Calu3 (cell line): ENCODE measurements at regions not wholly inside any gene's neighbourhood (a gene's known extent, or its start where the extent isn't known, plus 50 kb on each side); places are given as distances from the start of the nearest gene placed in this dataset.

Source experiments
- BruUV-seq: library from RNA; stranded (reverse); fragments of 400-500 nt; replicated peaks from 2 replicates; lab custom pipeline; 2021; lab: Mats Ljungman, UMichigan
- CTCF ChIA-PET: fragments of 300-600 bp; sonication (Branson Sonifier 250); formaldehyde crosslinking; loops from one replicate; lab custom pipeline; 2022; ENCODE audit warnings: antibody characterized with exemption; lab: Charles Lee
- DNase-seq: peaks from one replicate; pipeline ENCODE4 v3.0.0; 2022
- H3K27ac Mint-ChIP-seq: one replicate; pipeline ENCODE4 v1.8.0; 2022; ENCODE audit warnings: mixed read lengths; ENCODE audit not compliant: unreplicated experiment
- H3K27me3 Mint-ChIP-seq: one replicate; pipeline ENCODE4 v1.8.0; 2022; ENCODE audit warnings: mixed read lengths; ENCODE audit not compliant: unreplicated experiment
- H3K36me3 Mint-ChIP-seq: one replicate; pipeline ENCODE4 v1.8.0; 2022; ENCODE audit warnings: mild to moderate bottlenecking, moderate library complexity, mixed read lengths; ENCODE audit not compliant: insufficient read depth, unreplicated experiment
- H3K4me1 Mint-ChIP-seq: one replicate; pipeline ENCODE4 v1.8.0; 2022; ENCODE audit warnings: mild to moderate bottlenecking, low read depth, mixed read lengths; ENCODE audit not compliant: unreplicated experiment
- H3K4me3 Mint-ChIP-seq: one replicate; pipeline ENCODE4 v1.8.0; 2022; ENCODE audit warnings: mild to moderate bottlenecking, low read depth, moderate library complexity, mixed read lengths; ENCODE audit not compliant: unreplicated experiment
- H3K9me3 Mint-ChIP-seq: one replicate; pipeline ENCODE4 v1.8.0; 2022; ENCODE audit warnings: low read depth, mixed read lengths; ENCODE audit not compliant: unreplicated experiment
- intact Hi-C: fragments of 100-400 bp; cut with micrococcal nuclease; formaldehyde crosslinking; loops from one replicate; pipeline ENCODE4 v1.10.0; 2022; ENCODE audit not compliant: unreplicated experiment
- TF ChIP-seq, protein P1 (sequence below): fragments of 200-600 bp; IDR thresholded peaks from one replicate; pipeline ENCODE4 v1.8.0; 2022; ENCODE audit warnings: antibody characterized with exemption; ENCODE audit not compliant: unreplicated experiment

DNA sequence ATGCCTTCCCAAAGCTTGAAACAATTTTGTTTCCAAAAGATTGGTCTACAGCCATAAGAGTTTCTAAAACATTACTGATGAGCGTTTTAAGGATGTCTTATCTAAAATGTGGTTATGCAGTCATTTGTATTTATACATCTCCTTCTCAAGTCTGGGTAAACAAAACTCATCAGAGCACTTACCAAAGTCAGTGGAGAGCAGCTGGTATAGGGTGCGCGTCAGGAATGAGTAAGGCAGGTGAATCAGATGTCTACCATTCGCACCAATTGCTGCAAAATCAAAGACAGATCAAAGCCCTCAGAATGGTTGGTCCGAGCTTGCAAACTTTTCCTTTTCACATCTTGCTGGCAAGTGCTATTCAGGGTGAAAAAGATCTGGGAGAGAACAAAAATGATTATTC is 65.6 kb upstream of the FAM171A1 start:
- intact Hi-C loops: loop anchor here (10.0 kb wide), 1 partner anchor 118 kb away; no protein-coding TSS in a partner anchor
- Mint-ChIP-seq H3K9me3 (no peaks in the 10 kb centered on the region), H3K36me3 (no peaks in the 10 kb centered on the region), H3K27me3 (peaks cover 24% of the 10 kb centered on the region), H3K4me3 (no peak overlapping the region), H3K4me1 (peaks cover 13% of the 10 kb centered on the region), H3K27ac (no peak overlapping the region)
- no peak for DNase-seq
- BruUV-seq: no TSS peak
- CTCF ChIA-PET: no interaction called here
- TF ChIP-seq, protein P1, sequence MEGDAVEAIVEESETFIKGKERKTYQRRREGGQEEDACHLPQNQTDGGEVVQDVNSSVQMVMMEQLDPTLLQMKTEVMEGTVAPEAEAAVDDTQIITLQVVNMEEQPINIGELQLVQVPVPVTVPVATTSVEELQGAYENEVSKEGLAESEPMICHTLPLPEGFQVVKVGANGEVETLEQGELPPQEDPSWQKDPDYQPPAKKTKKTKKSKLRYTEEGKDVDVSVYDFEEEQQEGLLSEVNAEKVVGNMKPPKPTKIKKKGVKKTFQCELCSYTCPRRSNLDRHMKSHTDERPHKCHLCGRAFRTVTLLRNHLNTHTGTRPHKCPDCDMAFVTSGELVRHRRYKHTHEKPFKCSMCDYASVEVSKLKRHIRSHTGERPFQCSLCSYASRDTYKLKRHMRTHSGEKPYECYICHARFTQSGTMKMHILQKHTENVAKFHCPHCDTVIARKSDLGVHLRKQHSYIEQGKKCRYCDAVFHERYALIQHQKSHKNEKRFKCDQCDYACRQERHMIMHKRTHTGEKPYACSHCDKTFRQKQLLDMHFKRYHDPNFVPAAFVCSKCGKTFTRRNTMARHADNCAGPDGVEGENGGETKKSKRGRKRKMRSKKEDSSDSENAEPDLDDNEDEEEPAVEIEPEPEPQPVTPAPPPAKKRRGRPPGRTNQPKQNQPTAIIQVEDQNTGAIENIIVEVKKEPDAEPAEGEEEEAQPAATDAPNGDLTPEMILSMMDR: no peak

DNA sequence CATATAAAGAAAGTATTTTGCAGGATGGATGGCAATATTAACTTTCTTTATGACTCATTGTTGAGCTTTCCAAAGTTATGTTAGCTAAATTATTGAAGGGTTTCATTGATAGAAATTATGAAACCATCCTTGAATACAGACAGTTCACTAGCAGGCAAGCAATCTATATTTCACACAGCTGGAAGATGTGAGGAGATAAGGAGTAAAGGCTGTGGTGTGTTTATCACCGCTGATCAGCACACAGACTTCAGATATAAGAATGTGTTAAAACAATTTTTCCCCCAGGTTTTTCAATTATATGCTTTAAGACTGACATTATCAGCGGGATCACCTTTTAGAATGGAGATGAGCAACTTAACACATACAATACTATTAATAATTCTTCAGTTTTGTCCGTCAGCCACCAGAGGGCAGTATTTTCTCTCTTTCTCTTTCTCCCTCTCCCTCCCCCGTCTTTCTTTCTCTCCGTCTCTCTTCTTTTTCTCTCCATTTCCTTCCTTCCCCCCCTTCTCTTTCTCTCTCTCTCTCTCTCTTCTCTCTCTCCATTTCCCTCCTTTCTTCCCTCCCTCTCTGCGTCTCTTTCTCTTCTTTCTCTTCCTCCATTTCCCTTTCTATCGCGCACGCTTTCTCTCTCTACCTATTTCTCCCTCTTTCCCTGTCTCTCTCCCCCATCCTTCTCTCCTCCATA is 62.9 kb upstream of the FAM171A1 start:
- no peak overlapping the region for H3K27ac Mint-ChIP-seq
- CTCF ChIA-PET: interaction anchor here (0.5 to 0.6 kb wide), 3 partner anchors 228 to 1973 kb away, joined by 3 to 9 read pairs (median 3); no protein-coding TSS in a partner anchor
- no peaks in the 10 kb centered on the region for H3K9me3 Mint-ChIP-seq
- no TSS peak for BruUV-seq
- peak overlapping the region; percentile 40 for H3K4me3 Mint-ChIP-seq
- no peaks in the 10 kb centered on the region for H3K36me3 Mint-ChIP-seq
- intact Hi-C loops: loop anchor here (1.0 to 10.0 kb wide), 3 partner anchors 121 to 391 kb away; no protein-coding TSS in a partner anchor
- no peaks in the 10 kb centered on the region for H3K4me1 Mint-ChIP-seq
- TF ChIP-seq, protein P1: peak; percentile 77
- H3K27me3 Mint-ChIP-seq: peaks cover 19% of the 10 kb centered on the region
- peak; percentile 58 for DNase-seq

DNA sequence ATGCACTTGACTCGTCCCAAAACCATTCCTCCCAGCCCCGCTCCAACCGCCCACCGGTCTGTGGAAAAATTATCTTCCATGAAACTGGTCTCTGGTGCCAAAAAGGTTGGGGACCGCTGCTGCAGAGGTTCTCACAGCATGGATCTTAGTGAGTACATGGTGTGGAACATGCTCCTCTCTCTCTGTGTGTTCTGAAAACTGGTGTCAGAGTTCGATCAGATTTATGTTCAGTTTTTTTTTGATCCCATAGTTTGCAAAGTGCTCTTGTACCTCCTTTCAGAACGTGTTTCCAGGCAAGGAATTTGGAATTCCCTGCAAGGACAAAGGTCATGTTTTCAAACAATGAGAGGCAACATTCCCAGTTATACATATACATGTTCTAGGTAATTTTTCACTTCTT is 61.2 kb upstream of the FAM171A1 start:
- no peak for DNase-seq
- Mint-ChIP-seq H3K36me3 (no peaks in the 10 kb centered on the region), H3K27me3 (peaks cover 19% of the 10 kb centered on the region), H3K4me1 (no peaks in the 10 kb centered on the region), H3K27ac (no peak overlapping the region), H3K9me3 (no peaks in the 10 kb centered on the region), H3K4me3 (no peak overlapping the region)
- BruUV-seq: no TSS peak
- intact Hi-C loops: loop anchor here (10.0 kb wide), 1 partner anchor 123 kb away; no protein-coding TSS in a partner anchor
- TF ChIP-seq, protein P1: no peak
- CTCF ChIA-PET: no interaction called here

DNA sequence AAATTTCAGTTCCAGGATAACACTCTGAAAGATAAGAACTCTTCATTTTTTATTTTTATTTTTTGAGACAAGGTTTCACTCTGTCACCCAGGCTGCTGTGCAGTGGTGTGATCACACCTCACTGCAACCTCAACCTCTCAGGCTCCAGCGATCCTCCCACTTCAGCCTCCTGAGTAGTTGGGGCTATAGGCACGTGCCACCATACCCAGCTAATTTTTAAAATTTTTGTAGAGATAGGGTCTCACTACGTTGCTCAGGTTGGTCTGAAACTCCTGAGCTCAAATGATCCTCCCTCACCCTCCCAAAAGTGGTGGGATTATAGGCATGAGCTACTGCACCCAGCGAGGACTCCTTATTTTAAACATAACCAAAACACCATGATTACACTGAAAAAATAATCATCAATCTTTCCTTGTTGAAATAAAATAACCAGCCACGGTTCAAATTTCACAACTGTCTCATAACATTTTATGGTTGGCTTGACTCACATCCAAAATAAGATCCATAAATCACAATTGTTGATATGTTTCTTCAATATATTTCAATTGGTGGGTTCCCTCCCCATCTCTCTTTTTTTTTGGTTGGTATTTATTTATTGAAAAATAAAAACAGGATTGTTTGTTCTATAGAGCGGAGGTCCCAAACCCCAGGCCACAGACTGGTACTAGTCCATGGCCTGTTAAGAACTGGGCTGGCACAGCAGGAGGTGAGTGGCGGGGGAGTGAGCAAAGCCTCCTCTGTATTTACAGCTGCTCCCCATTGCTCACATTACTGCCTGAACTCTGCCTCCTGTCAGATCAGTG is 60.1 kb upstream of the FAM171A1 start:
- intact Hi-C loops: loop anchor here (10.0 kb wide), 1 partner anchor 124 kb away; no protein-coding TSS in a partner anchor
- DNase-seq: no peak
- no peak overlapping the region for H3K27ac Mint-ChIP-seq
- H3K27me3 Mint-ChIP-seq: peaks cover 19% of the 10 kb centered on the region
- no peaks in the 10 kb centered on the region for H3K4me1 Mint-ChIP-seq
- H3K36me3 Mint-ChIP-seq: no peaks in the 10 kb centered on the region
- TF ChIP-seq, protein P1: no peak
- no TSS peak for BruUV-seq
- no peak overlapping the region for H3K4me3 Mint-ChIP-seq
- H3K9me3 Mint-ChIP-seq: no peaks in the 10 kb centered on the region
- CTCF ChIA-PET: no interaction called here
